ENCODE measurements at regions not wholly inside any gene's neighbourhood (a gene's known extent, or its start where the extent isn't known, plus 50 kb on each side); places are given as distances from the start of the nearest gene placed in this dataset.

GRCh38 chr20:23289249-23289648, 61.3 kb upstream of the NXT1 start:
- Histone ChIP-seq H3K36me3 (ENCODE audit: control insufficient read depth, insufficient read depth, low read length) (no peaks in the 10 kb centered on the region), H3K27ac (ENCODE audit: extremely low read depth, low read depth, low read length) (no peak overlapping the region), H4K20me1 (replicated peaks; ENCODE audit: control insufficient read depth, insufficient read depth, low read length) (no peaks in the 10 kb centered on the region), H3K9me3 (replicated peaks; ENCODE audit: control insufficient read depth, insufficient read depth, low read depth, low read length) (no peaks in the 10 kb centered on the region), H3K4me2 (ENCODE audit: insufficient read depth, low read length) (no peak overlapping the region), H2AFZ (ENCODE audit: low read depth, low read length) (no peak overlapping the region), H3K9ac (ENCODE audit: insufficient read depth in 1 of 2, low read depth in 2 of 2, low read length in 2 of 2) (no peak overlapping the region), H3K4me1 (replicated peaks in 1 of 2; ENCODE audit: control insufficient read depth in 2 of 2, insufficient read depth in 2 of 2, low read length in 2 of 2) (no peaks in the 10 kb centered on the region), H3K79me2 (ENCODE audit: control insufficient read depth, insufficient read depth, low read length) (no peaks in the 10 kb centered on the region), H3K27me3 (ENCODE audit: control insufficient read depth in 2 of 2, insufficient read depth in 2 of 2, low read length in 2 of 2) (peaks cover 9 to 50% of the 10 kb centered on the region in 2 experiments; a peak in 4 of 5 replicates), H3K9me1 (ENCODE audit: control insufficient read depth, insufficient read depth, low read length) (no peaks in the 10 kb centered on the region), H3K4me3 (no peak overlapping the region)
- TF ChIP-seq EP400 (IDR thresholded peaks at IDR 0.05) (no peak), PYGO2 (tag; IDR thresholded peaks at IDR 0.05) (no peak), ARHGAP35 (IDR thresholded peaks at IDR 0.05; ENCODE audit: partially characterized antibody) (no peak), OTX1 (CRISPR knock-in tag; IDR thresholded peaks at IDR 0.05) (no peak), ERF (CRISPR knock-in tag; IDR thresholded peaks at IDR 0.05) (no peak), ZNF76 (CRISPR knock-in tag; IDR thresholded peaks at IDR 0.05; ENCODE audit: borderline replicate concordance) (no peak), DIDO1 (tag; IDR thresholded peaks at IDR 0.05; ENCODE audit: low read depth) (no peak), JUNB (CRISPR knock-in tag; conservative IDR thresholded peaks at IDR 0.05) (no peak), ZNF263 (CRISPR knock-in tag; IDR thresholded peaks at IDR 0.05; ENCODE audit: borderline replicate concordance) (no peak), RBBP5 (IDR thresholded peaks at IDR 0.05; ENCODE audit: borderline replicate concordance, insufficient read depth, low read length, poor library complexity, severe bottlenecking) (no peak)
- TF ChIP-seq, protein P1, sequence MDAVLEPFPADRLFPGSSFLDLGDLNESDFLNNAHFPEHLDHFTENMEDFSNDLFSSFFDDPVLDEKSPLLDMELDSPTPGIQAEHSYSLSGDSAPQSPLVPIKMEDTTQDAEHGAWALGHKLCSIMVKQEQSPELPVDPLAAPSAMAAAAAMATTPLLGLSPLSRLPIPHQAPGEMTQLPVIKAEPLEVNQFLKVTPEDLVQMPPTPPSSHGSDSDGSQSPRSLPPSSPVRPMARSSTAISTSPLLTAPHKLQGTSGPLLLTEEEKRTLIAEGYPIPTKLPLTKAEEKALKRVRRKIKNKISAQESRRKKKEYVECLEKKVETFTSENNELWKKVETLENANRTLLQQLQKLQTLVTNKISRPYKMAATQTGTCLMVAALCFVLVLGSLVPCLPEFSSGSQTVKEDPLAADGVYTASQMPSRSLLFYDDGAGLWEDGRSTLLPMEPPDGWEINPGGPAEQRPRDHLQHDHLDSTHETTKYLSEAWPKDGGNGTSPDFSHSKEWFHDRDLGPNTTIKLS (IDR thresholded peaks at IDR 0.05; ENCODE audit: borderline replicate concordance, low read depth), result no peak
- TF ChIP-seq, protein P2, sequence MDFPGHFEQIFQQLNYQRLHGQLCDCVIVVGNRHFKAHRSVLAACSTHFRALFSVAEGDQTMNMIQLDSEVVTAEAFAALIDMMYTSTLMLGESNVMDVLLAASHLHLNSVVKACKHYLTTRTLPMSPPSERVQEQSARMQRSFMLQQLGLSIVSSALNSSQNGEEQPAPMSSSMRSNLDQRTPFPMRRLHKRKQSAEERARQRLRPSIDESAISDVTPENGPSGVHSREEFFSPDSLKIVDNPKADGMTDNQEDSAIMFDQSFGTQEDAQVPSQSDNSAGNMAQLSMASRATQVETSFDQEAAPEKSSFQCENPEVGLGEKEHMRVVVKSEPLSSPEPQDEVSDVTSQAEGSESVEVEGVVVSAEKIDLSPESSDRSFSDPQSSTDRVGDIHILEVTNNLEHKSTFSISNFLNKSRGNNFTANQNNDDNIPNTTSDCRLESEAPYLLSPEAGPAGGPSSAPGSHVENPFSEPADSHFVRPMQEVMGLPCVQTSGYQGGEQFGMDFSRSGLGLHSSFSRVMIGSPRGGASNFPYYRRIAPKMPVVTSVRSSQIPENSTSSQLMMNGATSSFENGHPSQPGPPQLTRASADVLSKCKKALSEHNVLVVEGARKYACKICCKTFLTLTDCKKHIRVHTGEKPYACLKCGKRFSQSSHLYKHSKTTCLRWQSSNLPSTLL (IDR thresholded peaks at IDR 0.05), result no peak
- CTCF ChIA-PET (ENCODE audit: low intra/inter-chr PET ratio), result no interaction called here
- no TSS peak for BruUV-seq (replicated peaks)
- DNase-seq (ENCODE audit: extremely low read depth in 1 of 4, low spot score in 3 of 4), result no peak
- WGBS (ENCODE audit: insufficient coverage, low coverage, missing lambda C conversion rate), result 10% methylated on average over 6 of the region's 7 CpGs
- in situ Hi-C loops (cut with MboI), result no loop called here
- POLR2A ChIA-PET, result no interaction called here
- ATAC-seq, result no peak
- FAIRE-seq, result no peak
- intact Hi-C loops (cut with micrococcal nuclease), result no loop called here
